Keratinocyte (primary cell): ENCODE measurements at regions not wholly inside any gene's neighbourhood (a gene's known extent, or its start where the extent isn't known, plus 50 kb on each side); places are given as distances from the start of the nearest gene placed in this dataset.

ENCODE experiments used
- DNase-seq: peaks from one replicate; pipeline ENCODE4 v3.0.0-alpha.2; 2011; ENCODE audit warnings: low read depth, missing footprints, low spot score
- FAIRE-seq: peaks from 2 replicates; lab custom pipeline; 2011; peaks lifted over from hg19 to GRCh38; lab: Jason Lieb, UNC
- H2AFZ ChIP-seq: 2 replicates; pipeline ENCODE4 v1.6.0; 2012; ENCODE audit warnings: low read length, control low read depth, inconsistent platforms; ENCODE audit not compliant: control insufficient read depth
- H3K27ac ChIP-seq: 2 replicates; pipeline ENCODE4 v1.5.1; 2011; ENCODE audit warnings: low read length; ENCODE audit not compliant: control insufficient read depth, insufficient read depth
- H3K27me3 ChIP-seq: 3 replicates; pipeline ENCODE4 v1.6.0; 2011; ENCODE audit warnings: low read length; ENCODE audit not compliant: control insufficient read depth, insufficient read depth; ENCODE audit errors: extremely low read depth
- H3K36me3 ChIP-seq, 2 experiments: 2 replicates in 1 of 2; 3 replicates in 1 of 2; pipeline ENCODE4 v1.5.1; 2011; ENCODE audit warnings: low read length in 2 of 2, mild to moderate bottlenecking in 1 of 2; ENCODE audit not compliant: control insufficient read depth in 2 of 2, insufficient read depth in 2 of 2; ENCODE audit errors: extremely low read depth in 1 of 2
- H3K4me1 ChIP-seq: 3 replicates; pipeline ENCODE4 v1.5.1; 2011; ENCODE audit warnings: low read length; ENCODE audit not compliant: control insufficient read depth, insufficient read depth; ENCODE audit errors: extremely low read depth
- H3K4me2 ChIP-seq: 3 replicates; pipeline ENCODE4 v1.6.0; 2011; ENCODE audit warnings: low read depth, low read length; ENCODE audit not compliant: control insufficient read depth, insufficient read depth; ENCODE audit errors: extremely low read depth
- H3K4me3 ChIP-seq, 3 experiments: fragments of 200-600 bp in 1 of 3; sonication (generic) in 1 of 3; 2 replicates in 2 of 3; 3 replicates in 1 of 3; pipeline ENCODE4 v1.5.1; 2011 to 2016; ENCODE audit warnings: low read length in 3 of 3, mild to moderate bottlenecking in 3 of 3, control low read depth in 2 of 3, inconsistent platforms in 1 of 3, low read depth in 1 of 3, mixed read lengths in 1 of 3, mixed run types in 1 of 3, moderate library complexity in 1 of 3; ENCODE audit not compliant: control insufficient read depth in 2 of 3, insufficient read depth in 2 of 3; ENCODE audit errors: extremely low read depth in 1 of 3
- H3K79me2 ChIP-seq: 2 replicates; pipeline ENCODE4 v1.6.0; 2012; ENCODE audit warnings: low read length; ENCODE audit not compliant: control insufficient read depth, insufficient read depth
- H3K9ac ChIP-seq: 3 replicates; pipeline ENCODE4 v1.6.0; 2011; ENCODE audit warnings: low read length; ENCODE audit not compliant: control insufficient read depth, insufficient read depth; ENCODE audit errors: extremely low read depth
- H3K9me1 ChIP-seq: 3 replicates; pipeline ENCODE4 v1.6.0; 2011; ENCODE audit warnings: low read length; ENCODE audit not compliant: control insufficient read depth, insufficient read depth; ENCODE audit errors: extremely low read depth
- H3K9me3 ChIP-seq: 2 replicates; pipeline ENCODE4 v1.5.1; 2012; ENCODE audit warnings: low read depth, low read length; ENCODE audit not compliant: control insufficient read depth
- H4K20me1 ChIP-seq: 3 replicates; pipeline ENCODE4 v1.6.0; 2011; ENCODE audit warnings: low read length; ENCODE audit not compliant: control insufficient read depth, insufficient read depth; ENCODE audit errors: extremely low read depth
- CTCF ChIP-seq, 3 experiments: IDR thresholded peaks in 1 of 3; conservative IDR thresholded peaks in 1 of 3; optimal IDR thresholded peaks in 1 of 3; 2 replicates in 2 of 3; 3 replicates in 1 of 3; pipeline versions ENCODE3 to v1.5.1; 2011; ENCODE audit warnings: low read length in 3 of 3, mild to moderate bottlenecking in 3 of 3, moderate library complexity in 2 of 3, control low read depth in 1 of 3, inconsistent platforms in 1 of 3; ENCODE audit not compliant: insufficient read depth in 2 of 3; ENCODE audit errors: extremely low read depth in 1 of 3
- EZH2 ChIP-seq: IDR thresholded peaks from one replicate; pipeline ENCODE4 v1.6.1; 2012; ENCODE audit warnings: inconsistent platforms, mild to moderate bottlenecking, low read length, moderate library complexity
- dilution Hi-C: fragments of 300-500 bp; cut with MboI; formaldehyde crosslinking; loops from one replicate; pipeline ENCODE4 v1.7.0; 2020; ENCODE audit warnings: low sequenced_read_pairs; ENCODE audit not compliant: extremely low pct_ligation_motif_present

GRCh38 chr6:14921170-14921569, 324.7 kb upstream of the JARID2 start:
- no peak overlapping the region for H3K9ac ChIP-seq
- H3K36me3 ChIP-seq = no peaks in the 10 kb centered on the region
- TF ChIP-seq EZH2 (no peak), CTCF (optimal IDR thresholded peaks at IDR 0.05 in 1 of 3, IDR thresholded peaks at IDR 0.05 in 1 of 3, conservative IDR thresholded peaks at IDR 0.05 in 1 of 3; ENCODE audit: extremely low read depth in 1 of 3, insufficient read depth in 2 of 3, low read length in 3 of 3) (no peak)
- no peaks in the 10 kb centered on the region for H4K20me1 ChIP-seq
- no peaks in the 10 kb centered on the region for H3K27me3 ChIP-seq
- no peak overlapping the region for H3K4me2 ChIP-seq
- no peaks in the 10 kb centered on the region for H3K9me1 ChIP-seq
- H3K27ac ChIP-seq = no peak overlapping the region
- DNase-seq = no peak
- H2AFZ ChIP-seq = no peak overlapping the region
- dilution Hi-C loops = no loop called here
- no peaks in the 10 kb centered on the region for H3K4me1 ChIP-seq
- no peak for FAIRE-seq
- H3K79me2 ChIP-seq = no peaks in the 10 kb centered on the region
- no peaks in the 10 kb centered on the region for H3K9me3 ChIP-seq
- H3K4me3 ChIP-seq = no peak overlapping the region

- no peaks in the 10 kb centered on the region for H3K4me1 ChIP-seq
- no peaks in the 10 kb centered on the region for H3K9me3 ChIP-seq
- H3K36me3 ChIP-seq = no peaks in the 10 kb centered on the region
- no peaks in the 10 kb centered on the region for H3K79me2 ChIP-seq
- H3K27ac ChIP-seq = no peak overlapping the region
- H2AFZ ChIP-seq = no peak overlapping the region
- no peaks in the 10 kb centered on the region for H3K27me3 ChIP-seq
- no peak overlapping the region for H3K9ac ChIP-seq
- dilution Hi-C loops = no loop called here
- H3K4me2 ChIP-seq = no peak overlapping the region
- no peaks in the 10 kb centered on the region for H3K9me1 ChIP-seq
- H3K4me3 ChIP-seq = no peak overlapping the region
- FAIRE-seq = no peak
- TF ChIP-seq EZH2 = no peak
- no peak for TF ChIP-seq CTCF (optimal IDR thresholded peaks at IDR 0.05 in 1 of 3, IDR thresholded peaks at IDR 0.05 in 1 of 3, conservative IDR thresholded peaks at IDR 0.05 in 1 of 3; ENCODE audit: extremely low read depth in 1 of 3, insufficient read depth in 2 of 3, low read length in 3 of 3)
- no peak for DNase-seq
- H4K20me1 ChIP-seq = no peaks in the 10 kb centered on the region
Measured at GRCh38 chr6:14921878-14922671, 323.8 kb upstream of the JARID2 start.
